ENCODE measurements at regions not wholly inside any gene's neighbourhood (a gene's known extent, or its start where the extent isn't known, plus 50 kb on each side); places are given as distances from the start of the nearest gene placed in this dataset.

DNA sequence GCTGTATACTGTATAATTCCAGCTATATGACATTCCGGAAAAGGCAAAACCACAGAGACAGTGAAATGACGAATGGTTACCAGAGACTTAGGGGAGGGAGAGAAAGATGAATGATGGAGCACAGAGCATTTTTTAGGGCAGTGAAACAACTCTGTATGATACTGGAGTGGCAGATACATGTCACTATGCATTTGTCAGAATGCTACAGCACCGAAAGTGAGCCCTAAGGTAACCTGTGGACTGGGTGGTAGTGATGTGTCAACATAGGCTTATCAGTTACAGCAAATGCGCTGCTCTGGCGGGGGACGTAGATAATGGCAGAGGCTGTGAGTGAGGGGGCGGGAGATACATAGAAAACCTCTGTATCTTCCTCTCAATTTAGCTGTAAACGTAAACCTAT, 201.3 kb upstream of the SSTR4 start:
- TF ChIP-seq, protein P1, sequence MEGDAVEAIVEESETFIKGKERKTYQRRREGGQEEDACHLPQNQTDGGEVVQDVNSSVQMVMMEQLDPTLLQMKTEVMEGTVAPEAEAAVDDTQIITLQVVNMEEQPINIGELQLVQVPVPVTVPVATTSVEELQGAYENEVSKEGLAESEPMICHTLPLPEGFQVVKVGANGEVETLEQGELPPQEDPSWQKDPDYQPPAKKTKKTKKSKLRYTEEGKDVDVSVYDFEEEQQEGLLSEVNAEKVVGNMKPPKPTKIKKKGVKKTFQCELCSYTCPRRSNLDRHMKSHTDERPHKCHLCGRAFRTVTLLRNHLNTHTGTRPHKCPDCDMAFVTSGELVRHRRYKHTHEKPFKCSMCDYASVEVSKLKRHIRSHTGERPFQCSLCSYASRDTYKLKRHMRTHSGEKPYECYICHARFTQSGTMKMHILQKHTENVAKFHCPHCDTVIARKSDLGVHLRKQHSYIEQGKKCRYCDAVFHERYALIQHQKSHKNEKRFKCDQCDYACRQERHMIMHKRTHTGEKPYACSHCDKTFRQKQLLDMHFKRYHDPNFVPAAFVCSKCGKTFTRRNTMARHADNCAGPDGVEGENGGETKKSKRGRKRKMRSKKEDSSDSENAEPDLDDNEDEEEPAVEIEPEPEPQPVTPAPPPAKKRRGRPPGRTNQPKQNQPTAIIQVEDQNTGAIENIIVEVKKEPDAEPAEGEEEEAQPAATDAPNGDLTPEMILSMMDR (IDR thresholded peaks at IDR 0.05; ENCODE audit: low read depth, low read length): no peak
- in situ Hi-C loops (cut with HindIII; ENCODE audit: low sequenced_read_pairs): no loop called here
- no peak overlapping the region for H3K4me3 ChIP-seq (ENCODE audit: low read depth, low read length)
- no peak for DNase-seq (ENCODE audit: low read depth, low spot score)

DNA sequence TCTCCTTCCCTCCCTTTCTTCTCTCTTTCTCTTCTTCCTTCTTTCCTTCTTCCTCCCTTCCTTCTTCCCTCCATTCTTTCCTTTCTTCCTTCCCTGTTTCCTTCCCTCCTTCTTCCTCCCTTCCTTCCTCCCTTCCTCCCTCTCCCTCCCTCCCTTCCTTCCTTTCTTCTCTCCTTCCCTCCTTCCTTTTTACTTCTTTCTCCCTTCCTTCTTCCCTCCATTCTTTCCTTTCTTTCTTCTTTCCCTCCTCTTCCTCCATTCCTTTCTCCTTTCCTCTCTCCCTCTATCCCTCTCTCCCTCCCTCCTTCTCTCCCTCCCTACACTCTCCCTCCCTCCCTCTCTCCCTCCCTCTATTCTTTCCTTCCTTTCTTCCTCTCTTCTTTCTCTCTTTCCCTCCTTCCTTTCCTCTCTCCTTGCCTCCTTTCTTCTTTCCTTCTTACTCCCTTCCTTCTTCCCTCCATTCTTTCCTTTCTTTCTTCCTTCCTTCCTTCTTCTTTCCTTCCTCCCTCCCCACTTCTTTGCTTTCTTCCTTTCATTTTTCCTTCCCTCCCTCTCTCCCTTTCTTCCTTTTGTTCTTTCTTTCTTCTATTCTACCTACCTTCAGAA, 200.4 kb upstream of the SSTR4 start:
- TF ChIP-seq, protein P1 (IDR thresholded peaks at IDR 0.05; ENCODE audit: low read depth, low read length): no peak
- in situ Hi-C loops (cut with HindIII; ENCODE audit: low sequenced_read_pairs): no loop called here
- DNase-seq (ENCODE audit: low read depth, low spot score): no peak
- no peak overlapping the region for H3K4me3 ChIP-seq (ENCODE audit: low read depth, low read length)

DNA sequence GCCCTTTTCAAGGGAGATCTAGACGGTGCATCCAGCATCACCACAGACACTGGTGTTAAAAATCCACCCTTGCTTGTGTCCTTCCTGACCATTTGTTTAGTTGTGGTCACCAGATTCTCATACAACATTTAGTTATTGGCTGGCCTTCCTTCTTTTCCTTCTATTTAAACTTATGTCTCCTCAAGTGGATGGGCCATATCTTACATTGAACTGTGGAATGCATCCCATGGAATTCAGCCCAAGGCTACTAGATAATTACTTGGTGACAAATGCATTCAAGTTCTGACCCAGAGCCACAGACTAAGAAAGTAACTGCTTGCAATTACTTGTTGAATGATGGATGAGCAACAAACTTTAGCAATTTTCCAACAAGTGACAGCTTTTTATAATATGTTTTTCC, 198.9 kb upstream of the SSTR4 start:
- TF ChIP-seq, protein P1 (IDR thresholded peaks at IDR 0.05; ENCODE audit: low read depth, low read length): no peak
- H3K4me3 ChIP-seq (ENCODE audit: low read depth, low read length): no peak overlapping the region
- DNase-seq (ENCODE audit: low read depth, low spot score): no peak
- in situ Hi-C loops (cut with HindIII; ENCODE audit: low sequenced_read_pairs): no loop called here

DNA sequence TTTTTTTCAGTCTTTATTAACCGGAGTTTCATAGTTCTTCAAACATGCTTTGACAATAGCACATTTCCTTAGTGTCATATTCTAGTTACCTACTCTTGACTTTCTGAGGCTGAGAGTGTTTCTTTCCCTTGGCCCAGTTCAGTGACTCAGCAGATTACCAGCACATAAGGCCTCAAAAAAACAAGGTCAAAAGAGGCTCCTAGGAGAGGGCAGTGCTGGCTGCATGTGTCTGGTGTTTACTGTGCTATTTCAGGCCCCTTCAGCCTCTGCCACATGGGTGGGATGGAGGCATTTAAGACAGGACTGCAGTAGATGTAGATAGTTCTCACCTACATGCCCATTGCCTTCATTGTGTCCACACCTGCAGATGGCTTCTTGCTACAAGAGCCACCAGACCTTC, 198.2 kb upstream of the SSTR4 start:
- TF ChIP-seq, protein P1 (IDR thresholded peaks at IDR 0.05; ENCODE audit: low read depth, low read length): no peak
- in situ Hi-C loops (cut with HindIII; ENCODE audit: low sequenced_read_pairs): no loop called here
- no peak for DNase-seq (ENCODE audit: low read depth, low spot score)
- no peak overlapping the region for H3K4me3 ChIP-seq (ENCODE audit: low read depth, low read length)

DNA sequence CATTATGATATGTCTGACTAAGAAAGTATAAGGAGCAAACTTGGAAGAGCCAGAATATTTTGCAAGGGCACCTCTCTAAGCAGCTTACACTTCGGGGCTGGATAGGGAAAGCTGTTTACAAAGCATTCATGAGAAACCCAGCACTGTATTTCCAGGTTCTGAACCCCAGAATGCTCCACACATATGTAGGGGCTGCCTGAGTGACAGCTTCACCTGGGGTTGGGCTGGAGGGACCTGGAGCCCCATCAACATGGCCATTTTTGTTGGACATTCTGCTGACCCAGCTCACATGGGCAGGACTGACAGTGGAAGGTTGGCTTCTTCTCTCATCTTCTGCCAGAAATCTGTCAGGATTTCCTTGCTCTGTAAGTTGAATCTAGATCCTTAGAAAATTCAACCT, 197.1 kb upstream of the SSTR4 start:
- DNase-seq (ENCODE audit: low read depth, low spot score): no peak
- in situ Hi-C loops (cut with HindIII; ENCODE audit: low sequenced_read_pairs): no loop called here
- no peak overlapping the region for H3K4me3 ChIP-seq (ENCODE audit: low read depth, low read length)
- TF ChIP-seq, protein P1 (IDR thresholded peaks at IDR 0.05; ENCODE audit: low read depth, low read length): no peak

DNA sequence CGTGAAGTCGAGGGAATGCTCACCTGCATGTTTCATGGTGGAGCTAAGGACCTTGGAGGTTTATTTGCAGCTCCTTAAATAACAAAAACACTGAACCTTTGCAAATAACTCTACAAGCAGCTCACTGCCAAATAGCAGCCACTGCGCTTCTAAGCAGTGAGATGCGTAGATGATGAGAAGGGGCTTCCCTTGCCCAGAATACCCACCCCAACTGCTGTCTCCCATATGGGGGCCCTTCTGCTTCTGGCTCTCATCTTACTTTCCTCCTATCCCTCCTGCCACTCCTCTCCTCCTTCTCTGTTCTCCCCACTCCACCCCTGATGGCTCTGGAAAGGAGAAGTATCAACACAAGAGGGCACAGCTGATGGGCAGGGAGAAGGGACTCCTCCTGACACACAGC, 193.3 kb upstream of the SSTR4 start:
- no peak overlapping the region for H3K4me3 ChIP-seq (ENCODE audit: low read depth, low read length)
- in situ Hi-C loops (cut with HindIII; ENCODE audit: low sequenced_read_pairs): no loop called here
- TF ChIP-seq, protein P1 (IDR thresholded peaks at IDR 0.05; ENCODE audit: low read depth, low read length): no peak
- DNase-seq (ENCODE audit: low read depth, low spot score): no peak

DNA sequence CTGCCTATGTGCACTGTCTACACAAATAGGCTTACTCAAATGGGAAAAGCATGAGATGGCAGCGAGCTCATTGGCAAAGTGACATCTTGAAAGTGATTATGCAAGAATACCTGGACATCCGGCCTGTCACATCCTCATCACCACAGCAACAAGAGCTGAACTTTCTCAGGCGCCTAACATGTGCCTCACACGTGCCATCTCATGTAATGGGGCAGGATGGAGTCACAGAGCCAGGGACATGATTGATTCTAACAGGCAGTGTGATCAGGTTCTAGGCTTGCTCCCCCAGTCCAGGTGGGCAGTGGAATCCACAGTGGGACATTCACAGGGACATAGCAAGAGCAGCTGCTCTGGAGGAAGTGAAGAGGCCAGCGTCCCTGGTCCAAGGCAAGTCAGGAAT, 192.3 kb upstream of the SSTR4 start:
- DNase-seq (ENCODE audit: low read depth, low spot score): no peak
- in situ Hi-C loops (cut with HindIII; ENCODE audit: low sequenced_read_pairs): no loop called here
- TF ChIP-seq, protein P1 (IDR thresholded peaks at IDR 0.05; ENCODE audit: low read depth, low read length): no peak
- no peak overlapping the region for H3K4me3 ChIP-seq (ENCODE audit: low read depth, low read length)

Measured in astrocyte of the spinal cord (primary cell).